GM08714 (cell line): ENCODE measurements at regions not wholly inside any gene's neighbourhood (a gene's known extent, or its start where the extent isn't known, plus 50 kb on each side); places are given as distances from the start of the nearest gene placed in this dataset.

ENCODE experiments used
- H3K4me3 ChIP-seq: fragments of 200-500 bp; sonication (Bioruptor generic); 2 replicates; pipeline ENCODE4 v1.5.1; 2014; ENCODE audit warnings: mild to moderate bottlenecking, low read length, inconsistent platforms
- ZNF274 ChIP-seq: IDR thresholded peaks from 2 replicates; pipeline ENCODE4 v1.6.1; 2012; ENCODE audit warnings: mild to moderate bottlenecking, low read depth, low read length

DNA sequence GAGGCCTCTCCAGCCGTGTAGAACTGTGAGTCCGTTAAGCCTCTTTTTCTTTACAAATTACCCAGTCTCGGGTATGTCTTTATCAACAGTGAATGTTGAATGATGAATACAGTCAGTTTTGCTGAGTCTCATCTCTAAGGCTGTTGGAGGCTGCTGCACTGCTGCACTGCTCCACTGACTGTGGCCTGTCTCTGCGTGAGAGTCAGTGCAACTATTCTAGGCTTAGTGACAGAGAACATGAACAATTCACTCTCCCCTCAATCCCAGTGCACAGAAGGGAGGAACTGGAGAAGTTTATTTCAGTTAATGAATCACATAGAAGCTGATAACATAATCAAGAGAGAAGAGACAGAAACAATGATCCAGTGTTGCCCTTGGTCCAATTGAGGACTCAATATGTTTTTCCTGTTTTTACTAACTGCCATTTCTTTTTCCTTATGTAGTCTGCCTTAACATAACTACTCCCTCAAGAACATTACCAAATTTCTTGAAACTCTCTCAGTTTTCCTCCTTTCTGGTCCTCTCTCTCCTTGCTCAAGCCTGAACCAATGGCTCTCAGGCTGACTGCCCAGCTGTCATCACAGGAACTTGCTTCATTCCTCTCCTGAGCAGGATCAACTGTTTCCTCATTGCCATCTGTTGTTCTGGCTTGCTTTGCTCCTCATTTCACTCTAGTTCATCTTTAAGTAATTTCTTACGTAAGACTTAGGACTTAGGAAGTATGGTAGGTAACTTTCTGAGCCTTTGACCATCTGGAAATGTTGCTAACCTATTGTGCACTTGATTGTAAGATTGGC, 483.2 kb downstream of the METTL4 start:
- no peak overlapping the region for H3K4me3 ChIP-seq
- no peak for TF ChIP-seq ZNF274

DNA sequence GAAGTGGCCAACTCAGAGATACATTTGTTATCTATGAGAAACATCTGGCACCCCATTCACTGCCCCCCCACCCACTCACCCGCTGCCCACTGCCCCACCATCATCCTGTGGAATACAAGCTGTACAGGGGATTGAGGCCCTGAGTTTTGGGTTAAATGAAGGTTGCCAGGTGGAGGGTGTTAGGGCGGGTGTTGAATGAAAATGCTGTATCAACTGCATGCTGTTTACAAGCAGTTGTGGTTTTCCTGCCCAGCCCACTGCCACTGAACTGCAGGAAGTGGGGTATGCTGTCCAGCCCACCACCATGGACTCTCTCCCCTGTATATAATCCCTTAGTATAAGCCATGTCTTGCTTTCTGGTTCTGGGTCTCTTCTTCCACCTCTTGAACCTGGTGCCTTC, 481.9 kb downstream of the METTL4 start:
- no peak for TF ChIP-seq ZNF274

DNA sequence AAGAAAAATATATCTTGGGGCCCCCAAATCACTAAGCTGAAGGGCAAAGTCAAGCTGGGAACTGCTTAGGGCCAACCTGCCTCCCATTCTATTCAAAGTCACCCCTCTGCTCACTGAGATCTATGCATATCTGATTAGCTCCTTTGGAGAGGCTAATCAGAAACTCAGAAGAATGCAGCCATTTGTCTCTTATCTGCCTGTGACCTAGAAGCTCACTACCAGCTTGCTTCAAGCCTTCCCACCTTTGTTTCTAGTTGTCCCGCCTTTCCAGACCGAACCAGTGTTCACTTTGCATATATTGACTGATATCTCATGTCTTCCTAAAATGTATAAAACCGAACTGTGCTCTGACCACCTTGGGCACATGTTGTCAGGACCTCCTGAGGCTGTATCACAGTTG, 479.4 kb downstream of the METTL4 start:
- H3K4me3 ChIP-seq: no peak overlapping the region
- TF ChIP-seq ZNF274: no peak

More for the DNA sequence above, 481.9 kb downstream of the METTL4 start:
- H3K4me3 ChIP-seq: no peak overlapping the region

DNA sequence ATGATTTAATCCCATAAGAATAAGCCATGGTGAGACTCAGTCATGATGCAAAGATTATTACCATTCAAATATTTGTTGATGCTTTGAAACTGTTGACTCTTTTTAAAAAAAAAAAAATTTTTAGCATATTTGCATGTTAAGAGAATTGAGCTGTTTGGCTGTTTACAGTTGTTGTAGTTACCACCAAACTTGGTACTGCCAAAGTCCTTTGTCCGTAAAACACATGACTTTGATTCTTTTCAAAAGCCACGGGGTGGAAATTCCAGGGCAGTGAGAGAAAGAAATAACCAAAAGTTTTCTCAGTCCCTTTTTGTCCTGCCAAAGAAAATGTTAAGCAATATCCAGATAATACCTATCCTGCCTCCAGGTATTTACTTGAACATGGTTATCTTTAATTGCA, 474.8 kb downstream of the METTL4 start:
- no peak for TF ChIP-seq ZNF274
- H3K4me3 ChIP-seq: no peak overlapping the region

DNA sequence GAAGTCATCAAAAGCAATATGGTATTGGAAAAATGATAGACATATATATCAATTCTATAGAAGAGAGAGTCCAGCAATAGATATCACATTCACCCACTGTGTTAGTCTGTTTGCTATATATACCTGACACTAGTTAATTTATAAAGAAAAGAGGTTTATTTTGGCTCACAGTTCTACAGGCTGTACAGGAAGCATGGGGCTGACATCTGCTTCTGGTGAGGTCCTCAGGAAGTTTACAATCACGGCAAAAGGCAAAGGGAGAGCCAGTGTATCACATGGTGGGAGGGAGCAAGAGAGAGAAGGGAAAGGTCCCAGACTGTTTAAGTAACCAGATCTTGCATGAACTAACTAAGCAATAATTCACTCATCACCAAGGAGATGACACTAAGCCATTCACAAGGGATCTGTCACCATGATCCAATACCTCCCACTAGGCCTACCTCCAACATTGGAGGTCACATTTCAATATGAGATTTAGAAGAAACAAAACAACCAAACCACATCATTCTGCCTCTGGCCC, 470.6 kb downstream of the METTL4 start:
- no peak for TF ChIP-seq ZNF274
- no peak overlapping the region for H3K4me3 ChIP-seq

DNA sequence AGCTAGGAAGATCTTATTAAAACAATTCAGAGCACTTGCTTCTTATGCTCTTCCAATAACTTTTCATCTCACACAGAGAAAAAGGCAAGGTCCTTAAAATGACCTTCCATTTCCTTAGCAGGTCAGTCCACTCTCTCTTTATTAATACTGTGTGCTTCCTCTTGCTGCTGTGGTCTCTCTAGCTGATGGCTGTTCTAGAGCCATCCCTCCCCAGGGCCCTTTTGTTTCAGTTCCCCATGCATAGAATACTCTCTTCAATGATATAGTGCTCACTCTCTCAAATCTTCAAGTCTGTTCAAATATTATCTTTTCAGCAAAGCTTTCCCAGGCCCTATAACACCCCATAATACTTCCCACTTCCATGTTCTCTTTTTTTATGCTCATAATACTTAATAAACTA, 469.3 kb downstream of the METTL4 start:
- no peak for TF ChIP-seq ZNF274
- no peak overlapping the region for H3K4me3 ChIP-seq

DNA sequence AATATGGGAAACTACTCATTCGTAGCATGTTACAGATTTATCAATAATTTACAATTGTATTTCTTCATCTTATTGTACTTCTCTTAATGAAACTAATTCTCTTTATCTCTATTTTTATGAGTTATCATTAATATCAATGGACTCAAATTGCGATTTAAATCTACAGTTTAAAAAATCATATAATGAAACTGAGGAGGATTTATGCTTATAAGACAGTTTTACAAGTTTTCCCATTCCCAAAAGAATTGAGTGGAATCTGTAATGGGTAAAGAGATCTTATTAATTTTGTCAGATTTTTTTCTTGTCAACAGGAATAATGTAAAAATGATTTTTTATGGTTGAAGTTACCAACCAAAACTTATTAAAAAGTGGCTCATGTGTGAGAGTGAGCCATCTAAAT, 468.0 kb downstream of the METTL4 start:
- no peak overlapping the region for H3K4me3 ChIP-seq
- TF ChIP-seq ZNF274: no peak

DNA sequence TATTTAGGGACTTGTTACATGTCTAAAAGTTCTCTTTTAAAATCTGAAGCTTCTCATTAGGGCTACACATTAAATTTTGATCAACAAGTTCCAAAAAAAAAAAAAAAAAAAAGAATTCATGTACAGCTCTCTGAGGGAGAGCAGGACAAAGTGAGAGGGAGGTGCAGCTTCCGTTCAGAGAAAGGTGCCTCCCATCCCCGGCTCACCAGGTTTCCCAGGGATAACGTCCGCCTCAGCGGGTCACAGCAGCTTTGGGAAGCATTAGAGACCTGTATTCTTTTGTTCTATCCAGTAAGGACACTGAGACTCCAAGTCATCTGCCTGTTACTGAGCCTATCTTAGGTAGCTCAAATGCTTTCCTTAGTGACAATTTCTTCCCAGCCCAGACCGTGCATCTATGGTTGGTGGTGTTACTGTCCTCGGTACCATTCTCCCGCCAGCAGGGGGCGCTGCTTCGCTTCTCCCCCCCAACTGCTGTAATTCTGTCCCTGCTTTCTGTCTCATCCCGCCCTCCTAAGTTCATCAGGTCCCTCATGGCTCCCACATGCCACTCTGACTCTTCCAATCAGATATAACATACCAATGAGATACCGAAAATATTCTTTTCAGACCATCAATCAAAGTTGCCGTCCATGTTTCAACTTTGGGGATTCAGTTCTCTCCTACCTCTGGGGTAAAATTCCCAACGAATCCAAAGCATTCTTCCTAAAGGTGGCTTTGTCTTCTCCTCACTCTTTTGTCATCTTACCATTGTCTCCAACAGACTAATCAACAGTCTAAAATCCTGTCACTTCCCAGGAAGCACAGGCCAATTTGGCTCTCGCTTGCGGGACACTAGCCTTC, 466.5 kb downstream of the METTL4 start:
- no peak for TF ChIP-seq ZNF274
- H3K4me3 ChIP-seq: no peak overlapping the region

DNA sequence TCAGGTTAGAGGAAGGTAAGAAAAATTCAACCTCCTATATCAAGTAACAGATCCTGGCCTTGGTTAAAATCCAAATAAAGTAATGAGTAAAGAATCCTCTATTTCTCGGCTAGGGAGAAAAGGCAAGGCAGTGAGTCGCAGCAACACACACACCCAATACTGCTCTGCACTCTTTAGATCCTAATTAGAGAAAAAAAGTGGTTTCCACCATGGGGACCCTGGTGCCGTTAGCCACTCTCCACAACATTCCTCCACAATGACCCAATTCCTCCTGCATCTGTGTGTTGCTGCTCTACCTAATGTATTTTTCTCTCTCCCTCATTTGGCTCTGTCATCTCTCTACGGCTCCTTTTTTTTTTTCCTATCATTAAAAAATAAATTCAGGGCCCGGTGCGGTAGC, 462.7 kb downstream of the METTL4 start:
- no peak for TF ChIP-seq ZNF274
- H3K4me3 ChIP-seq: no peak overlapping the region

DNA sequence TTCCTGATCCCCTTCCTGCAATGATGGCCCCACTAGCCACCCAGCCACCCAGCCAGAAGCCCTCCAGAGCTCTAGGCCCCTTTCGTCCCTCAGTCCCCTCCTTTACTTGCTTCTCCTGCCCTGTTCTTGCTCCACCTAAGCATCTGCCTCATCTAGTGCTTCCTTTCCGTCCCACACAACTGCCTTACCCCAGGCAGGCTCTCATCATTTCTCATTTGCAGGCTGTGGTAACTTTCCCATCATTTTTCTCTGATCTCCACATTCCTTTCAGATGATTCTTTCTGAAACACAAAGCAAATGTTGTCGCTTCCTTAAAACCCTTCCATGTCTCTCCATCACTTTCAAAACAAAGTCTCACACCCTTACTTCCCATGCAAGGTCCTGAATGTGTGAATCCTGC, 459.8 kb downstream of the METTL4 start:
- no peak for TF ChIP-seq ZNF274
- no peak overlapping the region for H3K4me3 ChIP-seq

DNA sequence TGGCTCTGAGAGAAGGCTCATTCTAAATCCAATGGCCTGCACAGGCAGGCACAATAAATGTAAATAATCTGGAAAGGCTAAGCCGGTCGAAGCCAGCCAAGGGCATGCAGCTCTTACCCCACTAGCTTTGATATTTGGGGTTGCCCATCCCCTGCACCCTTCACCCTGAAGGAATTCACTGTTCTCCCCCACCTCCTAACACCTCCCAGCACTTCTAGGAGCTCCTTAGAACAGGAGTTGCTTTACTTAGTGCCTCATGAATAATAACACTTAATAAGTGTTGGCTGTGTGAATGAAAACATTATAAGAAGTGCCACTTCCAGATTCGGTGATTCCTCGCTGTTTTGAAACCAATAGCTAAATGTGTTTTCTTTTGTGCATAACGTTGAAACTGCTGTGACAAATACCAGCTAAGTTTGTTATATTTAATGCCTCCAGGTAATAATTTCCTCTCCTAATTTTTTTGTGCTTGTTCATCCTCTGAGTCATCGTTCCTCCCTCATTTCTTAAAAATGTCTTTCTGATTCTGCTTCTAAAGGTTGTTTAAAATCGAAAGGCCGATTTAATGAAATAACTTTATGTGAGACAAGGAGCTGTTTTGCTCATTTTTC, 458.8 kb downstream of the METTL4 start:
- TF ChIP-seq ZNF274: no peak

DNA sequence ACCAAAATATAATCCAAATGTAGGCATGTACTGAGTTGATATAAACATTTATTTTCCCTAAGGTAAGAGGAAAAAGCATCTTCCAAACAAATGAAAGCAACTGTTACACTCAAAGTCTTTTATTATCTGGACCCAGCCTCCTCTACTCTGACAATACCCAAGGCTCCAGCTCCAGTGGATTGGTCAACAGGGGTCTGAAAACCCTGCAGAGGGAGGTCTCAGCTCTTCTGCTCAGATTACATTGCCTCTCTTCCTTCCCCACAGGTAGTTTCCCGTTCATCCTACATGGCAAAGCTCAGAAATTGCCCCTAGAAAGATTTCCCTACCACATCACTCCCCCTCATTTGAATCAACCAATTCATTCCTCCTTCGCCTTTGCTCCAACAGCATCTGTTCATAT, 457.0 kb downstream of the METTL4 start:
- TF ChIP-seq ZNF274: no peak
- H3K4me3 ChIP-seq: no peak overlapping the region

More for the DNA sequence above, 458.8 kb downstream of the METTL4 start:
- H3K4me3 ChIP-seq: no peak overlapping the region

DNA sequence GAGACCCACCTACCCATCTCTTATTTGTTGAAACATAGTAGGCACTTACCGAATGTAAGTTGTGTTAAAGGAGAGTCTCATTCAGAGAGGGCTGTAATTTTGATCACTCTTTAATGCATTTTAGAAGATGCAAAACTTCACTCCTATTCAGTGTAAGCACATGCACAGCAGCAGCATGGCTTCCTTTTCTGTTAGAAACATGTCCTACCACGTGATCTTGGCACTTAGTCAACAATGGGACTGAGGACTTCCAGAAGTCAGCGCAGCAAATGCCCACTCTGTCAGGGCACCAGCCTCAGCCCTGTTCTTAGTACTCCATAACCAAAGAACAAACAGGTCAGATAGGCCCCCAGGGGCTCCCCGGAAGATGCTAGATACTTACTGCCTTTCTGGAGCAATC, 456.5 kb downstream of the METTL4 start:
- no peak overlapping the region for H3K4me3 ChIP-seq
- TF ChIP-seq ZNF274: no peak

DNA sequence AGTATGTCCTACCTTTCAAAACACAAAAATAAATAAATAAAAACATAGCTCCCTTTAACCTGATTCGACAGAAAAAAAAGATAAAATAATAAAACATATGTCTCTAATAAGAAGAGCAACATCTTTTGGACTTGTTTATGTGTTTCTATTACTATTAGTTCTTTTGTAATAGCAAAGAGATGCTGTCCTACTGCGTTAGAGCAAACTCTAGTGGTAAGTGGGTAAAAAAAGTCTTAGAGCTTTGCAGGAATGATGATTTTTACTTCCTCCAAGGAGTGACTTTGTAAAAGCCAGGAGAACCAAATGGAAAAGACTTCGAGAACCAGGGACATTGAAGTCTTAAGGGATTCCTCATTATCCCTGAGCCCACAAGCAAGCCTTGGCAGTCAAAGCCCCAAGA, 450.1 kb downstream of the METTL4 start:
- TF ChIP-seq ZNF274: no peak
- no peak overlapping the region for H3K4me3 ChIP-seq
